GM23338 (cell line): ENCODE measurements at regions not wholly inside any gene's neighbourhood (a gene's known extent, or its start where the extent isn't known, plus 50 kb on each side); places are given as distances from the start of the nearest gene placed in this dataset.
"Not testable (repeated sequence)": the region's sequence is repeated elsewhere in the genome, so short reads cannot be mapped to it uniquely, and the experiment has no call there.

Experiments used
- ATAC-seq: fragments of 200-7000 bp; cut with Tn5 transposase; 3 replicates; pipeline ENCODE4 v1.9.1; 2020
- DNase-seq: peaks from one replicate; pipeline ENCODE4 v3.0.0-alpha.2; 2015; ENCODE audit warnings: low spot score
- H2AFZ ChIP-seq: fragments of 200-600 bp; sonication (generic); 2 replicates; pipeline ENCODE4 v1.8.0; 2016; ENCODE audit warnings: antibody characterized with exemption, mild to moderate bottlenecking, moderate library complexity
- H3F3A ChIP-seq: fragments of 200-600 bp; sonication (generic); replicated peaks from 2 replicates; pipeline ENCODE4 v1.8.0; 2017; ENCODE audit warnings: antibody characterized with exemption, mixed run types, low read depth
- H3K27ac ChIP-seq: fragments of 200-600 bp; sonication (generic); 2 replicates; pipeline ENCODE4 v1.6.1; 2016; ENCODE audit warnings: low read depth
- H3K27me3 ChIP-seq: fragments of 200-600 bp; sonication (generic); 2 replicates; pipeline ENCODE4 v1.8.0; 2016; ENCODE audit warnings: mild to moderate bottlenecking, mixed run types, moderate library complexity; ENCODE audit not compliant: insufficient read depth
- H3K36me3 ChIP-seq: fragments of 200-600 bp; sonication (generic); 2 replicates; pipeline ENCODE4 v1.8.0; 2016; ENCODE audit warnings: mild to moderate bottlenecking; ENCODE audit not compliant: insufficient read depth
- H3K4me1 ChIP-seq: fragments of 200-600 bp; sonication (generic); 2 replicates; pipeline ENCODE4 v1.8.0; 2016; ENCODE audit warnings: mild to moderate bottlenecking, moderate library complexity; ENCODE audit not compliant: insufficient read depth
- H3K4me2 ChIP-seq: fragments of 200-600 bp; sonication (generic); 2 replicates; pipeline ENCODE4 v1.7.1; 2017; ENCODE audit warnings: mixed run types
- H3K4me3 ChIP-seq: fragments of 200-600 bp; sonication (generic); 2 replicates; pipeline ENCODE4 v1.6.1; 2016; ENCODE audit warnings: mixed run types
- H3K79me2 ChIP-seq: fragments of 200-600 bp; sonication (generic); replicated peaks from 2 replicates; pipeline ENCODE4 v1.8.0; 2017; ENCODE audit warnings: mild to moderate bottlenecking; ENCODE audit not compliant: insufficient read depth
- H3K9me2 ChIP-seq: fragments of 200-600 bp; sonication (generic); 2 replicates; pipeline ENCODE4 v1.8.0; 2017; ENCODE audit not compliant: insufficient read depth
- H4K20me1 ChIP-seq: fragments of 200-600 bp; sonication (generic); replicated peaks from 2 replicates; pipeline ENCODE4 v1.8.0; 2017; ENCODE audit warnings: mild to moderate bottlenecking; ENCODE audit not compliant: insufficient read depth
- H3K27ac Mint-ChIP-seq: 2 replicates; pipeline ENCODE4 v1.8.0; 2020; ENCODE audit warnings: inconsistent platforms, mild to moderate bottlenecking, moderate library complexity, mixed read lengths
- H3K27me3 Mint-ChIP-seq: 3 replicates; pipeline ENCODE4 v1.8.0; 2022; ENCODE audit warnings: low read depth, mild to moderate bottlenecking, moderate library complexity, mixed read lengths, inconsistent platforms; ENCODE audit not compliant: insufficient read depth, poor library complexity
- H3K36me3 Mint-ChIP-seq: 3 replicates; pipeline ENCODE4 v1.8.0; 2021; ENCODE audit warnings: low read depth, mild to moderate bottlenecking, inconsistent platforms, moderate library complexity, mixed read lengths
- H3K4me1 Mint-ChIP-seq: 3 replicates; pipeline ENCODE4 v1.8.0; 2020; ENCODE audit warnings: mild to moderate bottlenecking, inconsistent platforms, mixed read lengths
- H3K4me3 Mint-ChIP-seq: 3 replicates; pipeline ENCODE4 v1.8.0; 2021; ENCODE audit warnings: moderate library complexity, mild to moderate bottlenecking, inconsistent platforms, mixed read lengths
- H3K9me3 Mint-ChIP-seq: 3 replicates; pipeline ENCODE4 v1.8.0; 2020; ENCODE audit warnings: moderate library complexity, mild to moderate bottlenecking, inconsistent platforms, mixed read lengths
- CREB1 ChIP-seq: fragments of 250-450 bp; sonication (Bioruptor Pico); IDR thresholded peaks from 2 replicates; pipeline ENCODE4 v1.5.0; 2020; ENCODE audit warnings: low read depth, mild to moderate bottlenecking, moderate library complexity
- CTCF ChIP-seq, 2 experiments: fragments of 200-600 bp in 1 of 2; sonication (generic) in 1 of 2; conservative IDR thresholded peaks; 2 replicates each; pipeline versions ENCODE4 v1.5.1 to v1.6.1; 2016 to 2017; ENCODE audit warnings: antibody characterized with exemption in 2 of 2, low read depth in 2 of 2, mild to moderate bottlenecking in 2 of 2, moderate library complexity in 1 of 2
- EZH2phosphoT487 ChIP-seq: fragments of 200-600 bp; sonication (generic); IDR thresholded peaks from one replicate; pipeline ENCODE4 v1.8.1; 2018; ENCODE audit warnings: antibody characterized with exemption; ENCODE audit not compliant: unreplicated experiment
- JUNB ChIP-seq: IDR thresholded peaks from one replicate; pipeline ENCODE4 v1.6.1; 2016; ENCODE audit warnings: antibody characterized with exemption; ENCODE audit not compliant: unreplicated experiment
- NANOG ChIP-seq: IDR thresholded peaks from 2 replicates; pipeline ENCODE4 v1.6.1; 2016; ENCODE audit warnings: antibody characterized with exemption, borderline replicate concordance
- POLR2AphosphoS5 ChIP-seq: IDR thresholded peaks from 2 replicates; pipeline ENCODE4 v1.6.1; 2016; ENCODE audit warnings: antibody characterized with exemption, low read depth
- REST ChIP-seq: IDR thresholded peaks from one replicate; pipeline ENCODE4 v1.6.1; 2018; ENCODE audit warnings: antibody characterized with exemption; ENCODE audit not compliant: unreplicated experiment
- STAT1 ChIP-seq: IDR thresholded peaks from one replicate; pipeline ENCODE4 v1.6.1; 2016; ENCODE audit warnings: antibody characterized with exemption; ENCODE audit not compliant: unreplicated experiment
- ZNF114 ChIP-seq: fragments of 250-450 bp; sonication (Bioruptor Pico); IDR thresholded peaks from 2 replicates; pipeline ENCODE4 v1.5.0; 2020; ENCODE audit warnings: mild to moderate bottlenecking, moderate library complexity
- ZNF331 ChIP-seq: fragments of 250-450 bp; sonication (Bioruptor Pico); IDR thresholded peaks from 2 replicates; pipeline ENCODE4 v1.5.0; 2020; ENCODE audit warnings: low read depth, mild to moderate bottlenecking, moderate library complexity
- TF ChIP-seq, protein P1 (sequence below): fragments of 250-450 bp; sonication (Bioruptor Pico); IDR thresholded peaks from 2 replicates; pipeline ENCODE4 v1.5.0; 2020; ENCODE audit warnings: mild to moderate bottlenecking, moderate library complexity

DNA sequence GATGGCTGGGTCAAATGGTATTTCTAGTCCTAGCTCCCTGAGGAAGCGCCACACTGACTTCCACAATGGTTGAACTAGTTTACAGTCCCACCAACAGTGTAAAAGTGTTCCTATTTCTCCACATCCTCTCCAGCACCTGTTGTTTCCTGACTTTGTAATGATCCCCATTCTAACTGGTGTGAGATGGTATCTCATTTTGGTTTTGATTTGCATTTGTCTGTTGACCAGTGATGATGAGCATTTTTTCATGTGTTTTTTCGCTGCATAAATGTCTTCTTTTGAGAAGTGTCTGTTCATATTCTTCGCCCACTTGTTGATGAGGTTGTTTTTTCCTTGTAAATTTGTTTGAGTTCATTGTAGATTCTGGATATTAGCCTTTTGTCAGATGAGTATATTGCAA lies 223.9 kb downstream of the MAGEE1 start:
- not testable (repeated sequence) for ATAC-seq, H3K4me2 ChIP-seq, H3K27me3 ChIP-seq, H3K36me3 Mint-ChIP-seq, H3K27me3 Mint-ChIP-seq, H3K4me1 ChIP-seq, H3K9me2 ChIP-seq, H3K4me1 Mint-ChIP-seq, H3K4me3 Mint-ChIP-seq, H3K4me3 ChIP-seq, H2AFZ ChIP-seq, H3K27ac Mint-ChIP-seq, H3K79me2 ChIP-seq, H3K36me3 ChIP-seq, H3K27ac ChIP-seq, DNase-seq, H3F3A ChIP-seq, H4K20me1 ChIP-seq
- peaks cover 49% of the 10 kb centered on the region for H3K9me3 Mint-ChIP-seq

DNA sequence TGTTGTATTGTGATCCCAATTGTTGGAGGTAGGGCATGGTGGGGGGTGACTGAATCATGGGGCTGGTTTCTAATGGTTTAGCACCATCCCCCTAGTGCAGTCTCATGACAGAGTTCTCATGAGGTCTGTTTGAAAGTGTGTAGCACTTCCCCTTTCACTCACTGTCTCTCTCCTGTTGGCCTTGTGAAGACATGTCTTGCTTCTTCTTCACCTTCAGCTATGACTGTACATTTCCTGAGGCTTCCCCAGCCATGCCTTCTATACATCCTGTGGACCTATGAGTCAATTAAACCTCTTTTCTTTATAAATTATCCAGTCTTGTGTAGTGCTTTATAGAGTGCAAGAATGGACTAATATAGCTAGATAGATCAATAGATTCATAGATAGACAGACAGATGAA lies 230.0 kb downstream of the MAGEE1 start:
- Mint-ChIP-seq H3K27me3 (no peaks in the 10 kb centered on the region), H3K36me3 (no peaks in the 10 kb centered on the region), H3K27ac (no peak overlapping the region), H3K4me1 (no peaks in the 10 kb centered on the region), H3K9me3 (peaks cover 61% of the 10 kb centered on the region), H3K4me3 (no peak overlapping the region)
- Histone ChIP-seq H3K4me1 (no peaks in the 10 kb centered on the region), H3K4me3 (no peak overlapping the region), H3K79me2 (no peaks in the 10 kb centered on the region), H3K27ac (no peak overlapping the region), H4K20me1 (no peaks in the 10 kb centered on the region), H3K36me3 (no peaks in the 10 kb centered on the region), H3K4me2 (no peak overlapping the region), H3K9me2 (no peaks in the 10 kb centered on the region), H3F3A (no peaks in the 10 kb centered on the region), H2AFZ (no peak overlapping the region), H3K27me3 (no peaks in the 10 kb centered on the region)
- no peak for DNase-seq
- no peak for ATAC-seq
- TF ChIP-seq EZH2phosphoT487 (no peak), POLR2AphosphoS5 (no peak), NANOG (no peak), JUNB (no peak), REST (no peak), CTCF (conservative IDR thresholded peaks at IDR 0.05; ENCODE audit: low read depth in 2 of 2) (no peak), ZNF331 (CRISPR knock-in tag) (no peak), ZNF114 (CRISPR knock-in tag) (no peak), STAT1 (no peak), CREB1 (CRISPR knock-in tag) (no peak)
- TF ChIP-seq, protein P1, sequence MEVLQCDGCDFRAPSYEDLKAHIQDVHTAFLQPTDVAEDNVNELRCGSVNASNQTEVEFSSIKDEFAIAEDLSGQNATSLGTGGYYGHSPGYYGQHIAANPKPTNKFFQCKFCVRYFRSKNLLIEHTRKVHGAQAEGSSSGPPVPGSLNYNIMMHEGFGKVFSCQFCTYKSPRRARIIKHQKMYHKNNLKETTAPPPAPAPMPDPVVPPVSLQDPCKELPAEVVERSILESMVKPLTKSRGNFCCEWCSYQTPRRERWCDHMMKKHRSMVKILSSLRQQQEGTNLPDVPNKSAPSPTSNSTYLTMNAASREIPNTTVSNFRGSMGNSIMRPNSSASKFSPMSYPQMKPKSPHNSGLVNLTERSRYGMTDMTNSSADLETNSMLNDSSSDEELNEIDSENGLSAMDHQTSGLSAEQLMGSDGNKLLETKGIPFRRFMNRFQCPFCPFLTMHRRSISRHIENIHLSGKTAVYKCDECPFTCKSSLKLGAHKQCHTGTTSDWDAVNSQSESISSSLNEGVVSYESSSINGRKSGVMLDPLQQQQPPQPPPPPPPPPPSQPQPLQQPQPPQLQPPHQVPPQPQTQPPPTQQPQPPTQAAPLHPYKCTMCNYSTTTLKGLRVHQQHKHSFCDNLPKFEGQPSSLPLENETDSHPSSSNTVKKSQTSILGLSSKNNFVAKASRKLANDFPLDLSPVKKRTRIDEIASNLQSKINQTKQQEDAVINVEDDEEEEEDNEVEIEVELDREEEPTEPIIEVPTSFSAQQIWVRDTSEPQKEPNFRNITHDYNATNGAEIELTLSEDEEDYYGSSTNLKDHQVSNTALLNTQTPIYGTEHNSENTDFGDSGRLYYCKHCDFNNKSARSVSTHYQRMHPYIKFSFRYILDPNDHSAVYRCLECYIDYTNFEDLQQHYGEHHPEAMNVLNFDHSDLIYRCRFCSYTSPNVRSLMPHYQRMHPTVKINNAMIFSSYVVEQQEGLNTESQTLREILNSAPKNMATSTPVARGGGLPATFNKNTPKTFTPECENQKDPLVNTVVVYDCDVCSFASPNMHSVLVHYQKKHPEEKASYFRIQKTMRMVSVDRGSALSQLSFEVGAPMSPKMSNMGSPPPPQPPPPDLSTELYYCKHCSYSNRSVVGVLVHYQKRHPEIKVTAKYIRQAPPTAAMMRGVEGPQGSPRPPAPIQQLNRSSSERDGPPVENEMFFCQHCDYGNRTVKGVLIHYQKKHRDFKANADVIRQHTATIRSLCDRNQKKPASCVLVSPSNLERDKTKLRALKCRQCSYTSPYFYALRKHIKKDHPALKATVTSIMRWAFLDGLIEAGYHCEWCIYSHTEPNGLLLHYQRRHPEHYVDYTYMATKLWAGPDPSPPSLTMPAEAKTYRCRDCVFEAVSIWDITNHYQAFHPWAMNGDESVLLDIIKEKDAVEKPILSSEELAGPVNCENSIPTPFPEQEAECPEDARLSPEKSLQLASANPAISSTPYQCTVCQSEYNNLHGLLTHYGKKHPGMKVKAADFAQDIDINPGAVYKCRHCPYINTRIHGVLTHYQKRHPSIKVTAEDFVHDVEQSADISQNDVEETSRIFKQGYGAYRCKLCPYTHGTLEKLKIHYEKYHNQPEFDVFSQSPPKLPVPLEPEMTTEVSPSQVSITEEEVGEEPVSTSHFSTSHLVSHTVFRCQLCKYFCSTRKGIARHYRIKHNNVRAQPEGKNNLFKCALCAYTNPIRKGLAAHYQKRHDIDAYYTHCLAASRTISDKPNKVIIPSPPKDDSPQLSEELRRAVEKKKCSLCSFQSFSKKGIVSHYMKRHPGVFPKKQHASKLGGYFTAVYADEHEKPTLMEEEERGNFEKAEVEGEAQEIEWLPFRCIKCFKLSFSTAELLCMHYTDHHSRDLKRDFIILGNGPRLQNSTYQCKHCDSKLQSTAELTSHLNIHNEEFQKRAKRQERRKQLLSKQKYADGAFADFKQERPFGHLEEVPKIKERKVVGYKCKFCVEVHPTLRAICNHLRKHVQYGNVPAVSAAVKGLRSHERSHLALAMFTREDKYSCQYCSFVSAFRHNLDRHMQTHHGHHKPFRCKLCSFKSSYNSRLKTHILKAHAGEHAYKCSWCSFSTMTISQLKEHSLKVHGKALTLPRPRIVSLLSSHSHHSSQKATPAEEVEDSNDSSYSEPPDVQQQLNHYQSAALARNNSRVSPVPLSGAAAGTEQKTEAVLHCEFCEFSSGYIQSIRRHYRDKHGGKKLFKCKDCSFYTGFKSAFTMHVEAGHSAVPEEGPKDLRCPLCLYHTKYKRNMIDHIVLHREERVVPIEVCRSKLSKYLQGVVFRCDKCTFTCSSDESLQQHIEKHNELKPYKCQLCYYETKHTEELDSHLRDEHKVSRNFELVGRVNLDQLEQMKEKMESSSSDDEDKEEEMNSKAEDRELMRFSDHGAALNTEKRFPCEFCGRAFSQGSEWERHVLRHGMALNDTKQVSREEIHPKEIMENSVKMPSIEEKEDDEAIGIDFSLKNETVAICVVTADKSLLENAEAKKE, result no peak
